ENCODE measurements at regions not wholly inside any gene's neighbourhood (a gene's known extent, or its start where the extent isn't known, plus 50 kb on each side); places are given as distances from the start of the nearest gene placed in this dataset.

GRCh38 chr13:64528838-64529237, 2701.3 kb downstream of the PCDH9 start:
- TF ChIP-seq, protein P1, sequence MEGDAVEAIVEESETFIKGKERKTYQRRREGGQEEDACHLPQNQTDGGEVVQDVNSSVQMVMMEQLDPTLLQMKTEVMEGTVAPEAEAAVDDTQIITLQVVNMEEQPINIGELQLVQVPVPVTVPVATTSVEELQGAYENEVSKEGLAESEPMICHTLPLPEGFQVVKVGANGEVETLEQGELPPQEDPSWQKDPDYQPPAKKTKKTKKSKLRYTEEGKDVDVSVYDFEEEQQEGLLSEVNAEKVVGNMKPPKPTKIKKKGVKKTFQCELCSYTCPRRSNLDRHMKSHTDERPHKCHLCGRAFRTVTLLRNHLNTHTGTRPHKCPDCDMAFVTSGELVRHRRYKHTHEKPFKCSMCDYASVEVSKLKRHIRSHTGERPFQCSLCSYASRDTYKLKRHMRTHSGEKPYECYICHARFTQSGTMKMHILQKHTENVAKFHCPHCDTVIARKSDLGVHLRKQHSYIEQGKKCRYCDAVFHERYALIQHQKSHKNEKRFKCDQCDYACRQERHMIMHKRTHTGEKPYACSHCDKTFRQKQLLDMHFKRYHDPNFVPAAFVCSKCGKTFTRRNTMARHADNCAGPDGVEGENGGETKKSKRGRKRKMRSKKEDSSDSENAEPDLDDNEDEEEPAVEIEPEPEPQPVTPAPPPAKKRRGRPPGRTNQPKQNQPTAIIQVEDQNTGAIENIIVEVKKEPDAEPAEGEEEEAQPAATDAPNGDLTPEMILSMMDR (IDR thresholded peaks at IDR 0.05; ENCODE audit: poor library complexity) = no peak
- no peak for TF ChIP-seq EZH2 (IDR thresholded peaks at IDR 0.05; ENCODE audit: borderline replicate concordance)
- TF ChIP-seq EZH2phosphoT487 (IDR thresholded peaks at IDR 0.05; ENCODE audit: low read depth, severe bottlenecking, unreplicated experiment) = no peak

Data from hepatocyte (in vitro differentiated cells).